Fibroblast of gingiva (primary cell): ENCODE measurements at regions not wholly inside any gene's neighbourhood (a gene's known extent, or its start where the extent isn't known, plus 50 kb on each side); places are given as distances from the start of the nearest gene placed in this dataset.

ENCODE experiments used
- DNase-seq: peaks from one replicate; pipeline ENCODE4 v3.0.0-alpha.2; 2011; ENCODE audit warnings: low read depth

DNA sequence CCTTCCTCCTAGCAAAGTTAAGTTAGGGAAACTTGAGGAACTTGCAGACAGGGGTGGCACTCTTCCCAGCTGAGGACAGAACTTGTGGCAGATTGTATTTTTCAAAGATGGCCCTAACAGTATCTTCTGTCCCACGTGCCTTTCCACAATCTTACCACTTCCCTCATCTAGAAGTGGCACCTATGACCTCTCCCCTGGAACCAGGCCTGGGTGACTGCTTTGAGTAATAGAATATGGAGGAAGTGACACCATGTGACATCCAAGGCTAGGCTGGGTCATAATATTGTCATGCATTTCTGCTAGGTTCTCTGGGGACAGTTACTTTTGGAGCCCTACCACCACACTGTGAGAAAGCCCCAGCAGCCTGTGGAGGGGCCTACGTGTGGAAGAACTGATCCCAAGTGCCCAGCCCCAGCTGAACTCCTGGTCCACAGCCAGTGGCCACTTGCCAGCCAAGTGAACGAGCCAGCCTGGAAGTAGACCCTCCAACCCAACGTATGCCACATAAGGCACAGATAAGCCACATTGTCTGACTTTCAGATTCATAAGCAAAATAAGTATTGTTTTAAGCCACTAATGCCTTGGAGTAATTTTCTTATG lies 193.7 kb downstream of the PTPN20 start:
- DNase-seq = no peak

DNA sequence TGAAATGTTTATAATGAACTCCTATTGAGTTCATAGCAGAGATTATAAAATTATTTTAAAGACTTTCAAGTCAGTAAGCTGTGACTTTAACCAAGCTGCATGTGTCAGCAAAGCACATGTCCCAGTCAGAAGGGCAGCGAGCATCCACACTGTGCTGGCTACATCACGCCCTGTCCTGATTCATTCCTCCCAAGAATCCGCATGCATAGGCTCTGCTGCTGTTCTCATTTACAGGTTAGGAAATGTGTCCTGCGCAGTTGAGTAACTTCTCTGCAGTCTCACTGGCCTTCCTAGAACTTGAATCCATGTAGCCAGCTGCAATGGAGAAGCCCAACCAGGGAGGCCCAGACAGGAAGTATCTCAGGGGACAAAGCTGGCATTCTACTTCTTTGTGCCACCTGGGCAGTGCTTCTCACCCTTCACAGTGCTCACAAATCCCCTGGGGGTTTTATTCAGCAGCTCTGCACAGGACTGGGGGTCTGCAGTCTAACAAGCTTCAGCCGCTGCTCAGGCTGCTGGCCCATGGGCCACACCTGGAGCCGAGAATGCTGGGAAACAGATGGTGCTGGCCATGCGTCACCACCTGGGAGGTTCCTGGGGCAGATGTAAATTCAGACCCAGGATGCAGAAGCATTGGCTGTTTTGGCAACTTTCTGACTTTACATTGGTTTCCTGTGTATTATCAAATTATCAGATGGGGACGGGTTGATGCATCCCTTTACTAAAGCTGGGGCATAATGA lies 192.8 kb upstream of the GDF10 start:
- DNase-seq = no peak

DNA sequence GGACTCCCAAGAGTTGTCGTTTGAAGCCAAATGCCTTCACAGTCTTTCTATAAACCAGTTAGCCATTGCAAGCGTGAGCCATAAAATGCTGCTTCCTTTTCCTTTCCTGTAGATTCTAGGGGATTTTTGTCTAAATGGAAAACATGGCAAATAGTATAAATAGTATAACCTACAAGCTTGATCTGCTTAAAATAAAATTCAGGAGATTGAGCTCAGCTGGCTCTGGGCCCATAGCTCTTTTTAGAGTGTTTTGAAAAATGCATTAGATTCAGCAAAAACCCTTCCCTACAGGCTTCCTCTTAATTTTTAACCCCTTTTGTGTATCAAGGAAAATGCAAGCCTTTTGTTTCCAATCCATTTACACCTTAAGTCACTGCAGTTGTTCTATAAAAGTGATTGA lies 190.1 kb upstream of the GDF10 start:
- DNase-seq = no peak

DNA sequence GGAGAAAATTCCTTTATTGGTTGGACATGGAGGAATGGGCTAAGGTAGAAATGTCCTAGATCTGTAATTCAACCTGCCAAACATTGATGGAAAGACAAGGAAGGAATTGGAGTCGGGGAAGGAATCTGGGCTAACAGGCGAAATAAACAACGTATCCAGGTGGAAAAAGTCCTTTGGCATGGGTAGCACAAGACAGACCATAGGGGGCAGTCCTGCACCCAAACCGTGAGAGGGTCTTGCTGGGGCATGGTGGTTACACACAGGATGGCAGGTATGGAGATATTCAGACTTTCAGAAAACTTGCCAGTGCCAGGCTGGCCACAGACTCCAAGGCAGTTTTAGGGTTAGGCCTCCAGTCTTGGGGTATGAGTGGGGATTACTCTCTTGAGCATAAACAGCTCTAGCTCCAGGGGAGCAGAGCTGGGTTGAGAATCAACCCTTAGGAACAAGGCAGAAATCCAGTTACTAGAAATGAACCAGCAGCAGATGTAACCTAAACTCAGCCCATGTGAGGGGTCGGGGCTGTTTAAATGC lies 188.6 kb upstream of the GDF10 start:
- no peak for DNase-seq

DNA sequence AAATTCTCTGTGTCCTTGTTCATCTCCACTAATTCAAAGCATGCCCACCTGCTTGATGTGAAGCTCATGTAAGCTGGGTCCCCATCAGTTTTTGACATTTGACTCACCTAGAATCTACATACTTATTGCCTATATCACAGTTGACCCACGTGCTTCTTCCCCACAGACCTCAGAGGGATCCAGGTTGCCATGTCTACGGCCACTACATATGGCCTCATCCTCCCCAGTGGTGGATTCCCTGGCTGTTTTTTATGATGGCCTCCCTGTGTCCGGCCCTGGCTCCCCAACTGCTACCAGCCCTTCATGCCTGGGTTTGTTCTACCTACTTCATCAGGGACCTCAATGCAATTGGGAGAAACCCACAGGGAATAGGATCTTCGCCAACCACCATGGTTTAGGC lies 187.4 kb upstream of the GDF10 start:
- no peak for DNase-seq

DNA sequence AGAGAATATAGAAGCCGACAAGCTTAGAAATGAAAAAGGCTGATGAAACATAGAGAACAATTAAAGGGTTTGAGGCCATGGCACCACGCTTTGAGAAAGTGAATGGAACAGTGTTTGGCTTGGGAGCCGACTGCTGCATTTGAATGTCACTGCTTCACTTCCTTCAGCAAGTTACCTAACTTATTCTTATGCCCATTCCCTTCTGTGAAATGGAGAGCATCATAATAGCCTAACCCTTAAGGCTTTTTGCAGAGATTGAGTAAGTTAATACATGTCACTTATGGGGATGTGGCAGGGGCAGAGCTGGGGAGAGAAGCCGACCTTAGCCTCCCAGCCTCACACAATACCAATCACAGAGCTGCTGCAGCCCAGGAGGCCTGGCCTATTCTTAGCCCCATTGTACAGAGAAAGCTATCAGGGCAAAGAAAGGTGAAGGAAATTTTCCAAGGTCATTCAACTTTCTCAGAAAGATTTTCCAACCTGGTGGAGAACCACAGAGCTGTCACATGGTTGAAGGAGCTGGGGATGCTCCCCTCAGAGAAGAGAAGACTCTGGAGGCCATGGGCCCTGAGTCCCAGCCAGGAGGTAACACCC lies 186.0 kb upstream of the GDF10 start:
- DNase-seq = no peak

DNA sequence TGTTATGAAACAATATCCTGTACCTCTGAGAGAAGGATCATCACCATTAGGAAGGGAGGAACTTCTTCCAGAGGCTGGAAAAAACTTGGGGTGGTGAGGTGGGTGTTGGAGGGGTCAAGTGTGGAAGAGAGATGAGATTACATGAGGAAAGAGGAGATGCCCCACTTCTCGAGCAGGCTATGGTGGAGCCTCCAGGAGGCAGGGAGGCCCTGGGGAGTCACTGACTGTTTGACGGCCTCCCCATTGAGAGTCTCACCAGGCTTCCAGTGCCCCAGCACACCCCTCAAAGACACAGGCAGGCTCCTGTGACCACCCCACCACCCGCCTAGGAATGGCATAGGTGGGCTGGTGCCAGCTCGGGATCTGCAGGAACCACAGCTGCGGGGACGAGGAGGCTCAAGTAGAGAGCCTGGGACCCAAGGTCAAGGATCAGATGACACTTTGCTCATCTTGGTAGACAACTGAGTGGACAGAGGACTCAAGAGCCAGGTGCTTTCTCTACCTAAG lies 185.3 kb upstream of the GDF10 start:
- DNase-seq = no peak

DNA sequence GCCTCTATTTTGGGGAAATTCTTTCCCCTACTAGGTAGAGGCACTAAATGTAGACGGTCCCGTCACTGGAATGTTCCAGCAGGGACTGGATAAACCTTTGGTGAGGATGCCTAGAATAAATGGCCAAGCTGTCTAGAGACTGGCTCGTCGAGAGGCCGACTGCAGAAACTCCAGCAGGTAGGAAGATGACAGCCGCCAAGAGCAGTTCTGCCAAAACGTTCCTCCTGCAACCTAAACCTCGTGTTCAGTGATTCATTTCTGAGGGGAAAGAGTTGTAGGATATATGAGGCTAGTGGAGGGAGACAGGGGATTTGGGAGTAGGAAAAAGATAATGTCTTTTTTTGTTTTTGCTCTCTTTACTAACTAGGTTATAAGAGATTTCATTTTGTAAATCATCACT lies 184.7 kb upstream of the GDF10 start:
- DNase-seq = no peak

DNA sequence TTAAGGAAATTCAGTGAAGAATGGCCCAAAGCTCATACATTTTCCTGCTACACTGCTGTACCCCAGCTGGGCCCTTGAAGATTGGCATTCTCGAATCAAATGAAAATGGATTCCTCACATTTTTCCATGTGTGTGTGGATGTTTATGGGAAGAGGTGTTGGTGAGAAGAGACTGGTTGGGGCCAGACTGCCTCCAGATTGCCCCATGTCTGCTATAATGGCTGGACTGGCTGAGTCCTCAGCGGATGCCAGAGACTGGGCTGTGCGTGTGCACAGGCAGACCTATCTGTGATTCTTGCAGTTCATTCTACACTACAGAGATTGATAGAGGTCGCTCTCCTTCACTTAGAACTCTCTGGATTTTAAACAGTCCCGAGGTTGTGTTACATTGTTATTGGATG lies 183.6 kb upstream of the GDF10 start:
- DNase-seq = no peak

DNA sequence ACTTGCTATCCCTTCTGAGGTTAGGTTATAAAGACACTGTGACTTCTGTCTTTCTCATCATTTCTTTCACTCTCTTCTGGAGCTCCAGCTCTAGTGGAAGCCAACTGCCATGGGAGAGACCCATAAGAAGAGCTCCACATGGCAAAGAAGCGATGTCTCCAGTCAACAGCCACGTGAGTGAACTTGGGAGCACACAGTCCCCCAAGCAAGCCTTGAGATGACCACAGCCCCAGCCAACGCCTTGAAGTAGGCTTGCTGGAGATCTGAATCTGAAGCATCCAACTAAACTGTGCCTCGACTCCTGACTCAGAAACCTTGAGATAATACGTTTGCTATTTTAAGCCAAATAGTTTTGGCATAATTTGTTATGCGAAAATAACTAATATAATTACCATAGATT lies 181.7 kb upstream of the GDF10 start:
- no peak for DNase-seq

DNA sequence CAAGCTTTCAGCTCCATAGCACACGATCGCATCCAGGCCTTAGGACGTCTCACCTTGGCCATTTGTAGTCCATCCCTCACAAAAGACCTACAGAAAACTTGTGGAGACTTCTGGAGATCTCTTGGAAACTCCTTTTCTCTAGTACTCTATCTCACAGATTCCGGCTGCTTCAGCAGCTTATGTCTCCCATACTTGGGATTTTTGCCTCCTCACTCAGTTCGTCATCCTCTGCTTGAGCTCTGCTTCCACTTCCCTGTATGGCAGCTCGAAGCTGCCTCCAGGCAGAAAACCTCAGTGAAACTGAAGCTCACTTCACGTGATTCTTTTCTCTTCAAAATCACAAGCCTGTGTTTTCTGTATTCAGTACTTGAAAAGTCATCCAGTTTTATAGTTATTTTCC lies 178.7 kb upstream of the GDF10 start:
- DNase-seq = no peak

DNA sequence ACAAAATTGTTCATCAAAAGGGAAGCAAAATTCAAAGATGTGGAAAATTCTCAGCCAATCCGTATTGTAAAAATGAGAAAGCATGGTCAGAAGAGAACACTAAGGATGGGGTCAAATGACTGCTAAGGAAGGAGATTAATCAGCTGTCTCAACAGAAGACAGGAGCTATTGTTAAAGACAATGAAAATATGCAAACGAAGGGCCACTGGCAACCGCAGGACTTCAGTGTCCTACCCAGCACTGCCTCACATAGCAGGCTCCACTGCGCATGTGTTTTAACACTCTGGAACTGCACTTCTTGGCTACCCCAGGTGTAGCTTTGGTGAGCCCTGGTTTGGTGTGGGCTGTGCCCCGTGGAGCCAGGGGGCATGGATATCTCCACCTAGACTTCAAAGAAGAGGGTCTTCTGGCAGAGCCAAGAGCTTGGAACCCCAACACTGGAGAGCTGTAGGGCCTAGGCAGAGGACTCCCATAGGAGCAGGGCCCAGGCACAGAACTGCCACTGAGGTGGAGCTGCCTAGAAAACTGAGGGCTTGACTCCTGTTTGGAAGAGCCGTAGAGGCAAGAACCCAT lies 176.2 kb upstream of the GDF10 start:
- no peak for DNase-seq

DNA sequence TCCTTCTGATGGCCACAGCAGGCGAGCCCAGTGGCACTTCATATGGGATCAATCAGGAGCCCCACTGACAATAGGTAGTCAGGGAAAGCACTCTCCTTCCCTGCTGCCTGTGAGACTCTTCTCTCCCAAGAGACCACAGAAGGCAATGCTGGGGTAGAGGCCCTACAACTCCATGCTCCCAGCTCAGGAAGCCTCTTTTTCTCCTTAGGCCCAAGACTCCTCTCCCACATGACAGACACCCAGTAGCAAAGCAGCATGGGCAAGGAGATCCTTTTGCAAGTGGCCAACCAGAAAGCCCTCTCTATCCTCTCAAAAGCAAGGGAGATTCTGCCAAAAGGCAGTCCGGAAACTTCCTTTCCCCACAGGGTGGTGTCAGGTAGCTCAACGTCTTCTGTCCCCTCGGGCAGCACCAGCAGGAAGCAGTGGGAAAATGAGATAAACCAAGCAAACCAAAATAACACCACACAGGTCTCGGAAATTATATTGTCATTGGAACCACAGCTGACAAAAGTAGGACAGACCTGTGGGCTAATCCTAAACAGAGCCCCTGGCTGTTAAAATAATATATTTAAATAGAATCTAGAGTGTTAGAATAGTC lies 172.7 kb upstream of the GDF10 start:
- DNase-seq = no peak

DNA sequence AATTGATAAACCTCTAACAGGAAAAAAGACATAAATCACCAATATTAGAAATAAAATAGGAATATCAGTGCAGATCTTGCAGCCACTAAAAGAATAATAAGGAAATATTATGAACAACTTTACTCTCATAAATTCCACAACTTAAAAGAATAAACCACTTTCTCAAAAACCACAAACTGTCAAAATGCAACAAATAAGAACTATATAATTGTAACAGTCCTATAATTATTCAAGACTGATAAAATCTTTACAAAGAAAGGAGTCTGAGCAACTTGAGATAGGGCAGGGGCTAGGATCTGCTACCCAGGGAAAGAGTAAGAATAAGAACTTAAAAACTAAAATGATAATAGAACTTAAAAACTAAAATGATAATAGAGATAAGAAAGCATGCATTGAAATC lies 169.5 kb upstream of the GDF10 start:
- DNase-seq = no peak

DNA sequence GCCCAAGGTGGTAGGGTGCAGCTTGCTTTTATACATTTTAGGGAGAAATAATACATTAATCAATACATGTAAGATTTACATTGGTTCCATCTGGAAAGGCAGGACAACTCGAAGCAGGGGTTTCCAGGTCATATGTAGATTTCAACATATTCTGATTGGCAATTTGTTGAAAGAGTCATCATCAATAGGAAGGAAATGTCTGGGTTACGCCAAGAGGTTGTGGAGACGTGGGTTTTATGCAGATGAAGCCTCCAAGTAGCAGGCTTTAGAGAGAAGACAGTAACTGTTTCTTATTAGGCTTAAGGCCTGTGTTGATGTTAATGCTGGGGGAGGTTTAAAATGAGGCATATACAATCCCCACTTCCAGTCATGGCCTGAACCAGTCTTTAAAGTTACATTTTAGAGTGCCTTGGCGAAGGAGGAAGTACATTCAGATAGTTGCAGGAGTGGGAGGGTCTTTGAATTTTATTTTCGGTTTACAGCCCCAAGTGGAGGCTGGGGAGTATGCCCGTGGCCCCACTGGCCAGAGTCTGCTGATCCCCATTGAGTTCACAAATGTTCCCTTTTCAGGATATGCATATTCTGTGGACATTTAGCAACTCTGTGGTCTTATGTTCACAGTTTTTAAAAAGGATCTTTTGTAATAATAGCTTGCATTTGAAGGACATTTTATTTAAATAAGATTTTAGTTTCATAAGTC lies 166.0 kb upstream of the GDF10 start:
- DNase-seq = no peak

DNA sequence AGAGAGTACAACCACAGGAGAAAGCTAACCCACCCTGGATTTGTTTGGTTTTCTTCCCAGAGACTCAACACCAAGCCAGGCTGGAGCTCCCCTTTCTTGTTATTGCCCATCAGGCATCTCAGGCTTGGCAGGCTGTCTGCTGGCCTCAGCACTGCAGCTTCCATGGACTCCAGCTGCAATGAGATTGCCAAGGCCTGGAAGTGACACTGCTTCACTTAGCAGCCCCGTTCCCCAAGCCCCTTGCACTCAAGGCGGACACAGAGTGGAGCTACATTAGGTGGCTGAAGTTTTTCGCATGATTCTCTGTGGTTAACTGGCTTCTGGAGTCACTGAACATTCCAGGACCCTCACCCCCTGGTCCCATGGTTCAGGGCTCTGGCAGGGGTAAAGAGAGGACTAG lies 163.1 kb upstream of the GDF10 start:
- DNase-seq = no peak

DNA sequence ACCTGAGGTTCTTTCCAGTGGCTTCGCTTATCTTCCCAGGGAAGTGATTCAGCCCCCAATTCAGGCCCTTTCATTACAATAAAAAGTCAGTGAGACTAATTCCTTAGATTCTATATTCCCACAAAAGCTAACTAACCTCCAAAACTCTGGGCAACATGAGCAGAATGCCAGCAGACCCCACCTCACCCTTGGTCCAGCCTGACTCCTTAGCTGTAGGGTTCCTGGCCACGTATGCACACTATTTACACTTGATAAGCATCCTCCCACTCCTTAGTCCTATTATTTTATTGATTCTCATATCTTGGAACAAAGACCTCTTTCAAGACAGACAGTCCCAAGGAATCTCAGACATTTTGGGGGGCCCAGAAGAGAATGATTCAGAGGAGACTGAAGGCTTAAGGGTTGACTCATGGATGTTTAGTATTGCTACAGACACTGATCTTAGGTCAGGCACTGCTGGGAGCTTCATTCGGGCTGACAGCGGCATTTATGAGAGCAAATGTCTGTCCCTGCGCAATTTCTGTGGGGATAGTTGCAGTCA lies 162.6 kb upstream of the GDF10 start:
- no peak for DNase-seq

DNA sequence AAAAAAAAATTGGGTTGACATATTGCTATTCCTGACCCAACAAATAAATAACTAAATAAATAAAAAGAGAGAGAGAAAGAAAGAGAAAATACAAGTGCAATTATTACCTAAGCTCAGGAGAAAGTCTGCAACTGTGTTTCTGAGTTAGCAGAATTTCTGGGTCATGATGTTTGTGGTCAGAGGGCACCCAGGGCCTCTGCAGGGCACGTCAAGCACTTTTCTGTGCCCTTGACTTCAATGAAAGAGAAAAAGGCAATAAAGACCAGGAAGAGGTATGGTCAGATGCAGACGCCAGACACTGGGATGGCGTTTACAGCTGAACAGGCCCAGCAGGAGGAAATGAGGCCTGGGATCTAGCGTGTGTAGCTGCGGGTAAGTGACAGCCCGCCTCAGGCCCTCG lies 160.9 kb upstream of the GDF10 start:
- no peak for DNase-seq

DNA sequence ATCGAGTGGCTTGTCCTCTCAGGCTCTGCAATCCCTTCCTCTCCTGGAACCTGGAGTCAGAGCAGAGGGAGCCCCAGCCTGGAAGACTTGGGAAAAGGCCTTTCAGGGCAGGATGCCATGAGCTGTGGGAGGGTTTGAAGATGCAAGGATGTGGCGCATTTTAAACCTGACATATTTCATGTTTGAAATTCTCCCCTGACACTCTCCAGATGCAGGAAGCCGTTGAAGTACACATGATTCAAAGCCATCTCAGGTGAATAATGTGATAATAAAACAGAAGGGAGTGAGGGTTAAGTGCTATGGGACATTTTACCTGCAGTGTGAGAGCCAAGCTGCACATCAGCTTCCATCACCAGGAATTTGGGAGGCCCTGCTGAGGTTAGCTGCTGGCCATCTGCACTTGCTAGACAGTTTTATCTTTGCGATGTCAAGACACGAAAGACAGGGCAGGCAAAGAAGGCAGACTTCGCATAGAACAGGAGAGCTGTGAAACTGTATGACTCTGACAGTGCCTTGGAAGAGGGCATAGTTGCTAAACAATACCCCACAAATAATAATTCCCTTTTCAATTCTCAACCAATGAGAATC lies 159.1 kb upstream of the GDF10 start:
- DNase-seq = no peak

DNA sequence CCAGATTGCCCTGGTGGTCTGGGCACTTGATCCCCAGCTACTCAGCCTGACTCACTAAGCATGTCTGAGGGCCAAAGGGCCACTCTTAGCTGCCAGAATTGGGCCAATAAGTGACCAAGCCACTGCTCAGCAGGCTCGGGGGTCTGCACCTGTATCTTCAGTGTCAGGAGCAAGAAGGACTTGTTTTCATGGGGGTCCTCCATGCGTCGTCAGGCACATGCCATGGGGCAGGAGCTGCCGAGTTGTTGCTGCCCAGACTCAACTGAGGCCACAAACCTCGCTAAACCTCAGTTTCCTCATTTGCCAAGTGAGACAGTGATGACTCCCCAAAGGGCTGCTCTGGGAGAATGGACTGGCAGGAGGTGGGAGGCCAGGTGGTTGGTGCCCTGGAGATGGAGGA lies 158.6 kb upstream of the GDF10 start:
- DNase-seq = no peak

DNA sequence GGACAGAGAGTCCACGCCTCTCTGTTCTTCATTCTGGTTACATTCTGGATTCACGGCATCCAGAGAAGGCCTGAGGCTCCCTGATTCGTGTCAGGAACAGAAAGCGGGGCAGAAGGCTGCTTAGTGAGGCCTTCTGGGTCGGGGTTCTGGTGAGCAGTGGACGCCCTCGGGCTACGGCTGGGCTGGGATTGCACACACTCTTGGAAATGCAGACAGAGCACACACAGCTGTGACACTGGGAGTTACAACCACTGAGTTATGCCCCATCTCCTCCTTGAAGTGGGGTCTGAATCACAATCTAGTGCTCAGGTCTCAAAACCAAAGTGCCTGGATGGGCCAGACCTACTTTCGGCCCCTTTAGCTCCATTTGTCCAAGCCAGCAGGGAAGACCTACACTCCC lies 156.9 kb upstream of the GDF10 start:
- DNase-seq = no peak
